ENCODE measurements at regions not wholly inside any gene's neighbourhood (a gene's known extent, or its start where the extent isn't known, plus 50 kb on each side); places are given as distances from the start of the nearest gene placed in this dataset.

GRCh38 chr2:128386066-128386465 lies 67.4 kb upstream of the HS6ST1 start:
- H3K27me3 ChIP-seq = no peaks in the 10 kb centered on the region
- H3K36me3 ChIP-seq (ENCODE audit: low read depth, missing control alignments) = no peaks in the 10 kb centered on the region
- no peaks in the 10 kb centered on the region for H3K9me3 ChIP-seq
- no peak overlapping the region for H3K27ac ChIP-seq
- 82 to 89% methylated on average over 10 to 14 of the region's 14 CpGs for WGBS, 2 donors
- TF ChIP-seq CTCF (IDR thresholded peaks at IDR 0.05) = no peak
- no peak for TF ChIP-seq POLR2A (IDR thresholded peaks at IDR 0.05)
- no peak overlapping the region for H3K4me3 ChIP-seq
- DNase-seq = no peak
- H3K4me1 ChIP-seq = peaks cover 13% of the 10 kb centered on the region
- intact Hi-C loops (cut with DNase I; ENCODE audit: low total_unique reads) = no loop called here

GRCh38 chr2:128388499-128388941 lies 69.9 kb upstream of the HS6ST1 start:
- intact Hi-C loops (cut with DNase I; ENCODE audit: low total_unique reads) = no loop called here
- TF ChIP-seq POLR2A (IDR thresholded peaks at IDR 0.05) = no peak
- TF ChIP-seq CTCF (IDR thresholded peaks at IDR 0.05) = no peak
- DNase-seq = no peak
- Histone ChIP-seq H3K36me3 (ENCODE audit: low read depth, missing control alignments) (no peaks in the 10 kb centered on the region), H3K4me1 (peaks cover 4% of the 10 kb centered on the region), H3K9me3 (no peaks in the 10 kb centered on the region), H3K27ac (no peak overlapping the region), H3K27me3 (no peaks in the 10 kb centered on the region), H3K4me3 (no peak overlapping the region)
- WGBS, 2 donors = 64 to 76% methylated on average over 8 of the region's 8 CpGs

GRCh38 chr2:128389388-128390086 lies 70.9 kb upstream of the HS6ST1 start:
- H3K27ac ChIP-seq = no peak overlapping the region
- H3K9me3 ChIP-seq = no peaks in the 10 kb centered on the region
- 72 to 73% methylated on average over 11 to 16 of the region's 16 CpGs for WGBS, 2 donors
- H3K27me3 ChIP-seq = no peaks in the 10 kb centered on the region
- H3K4me3 ChIP-seq = no peak overlapping the region
- TF ChIP-seq POLR2A (IDR thresholded peaks at IDR 0.05) (no peak), CTCF (IDR thresholded peaks at IDR 0.05) (no peak)
- no peak for DNase-seq
- intact Hi-C loops (cut with DNase I; ENCODE audit: low total_unique reads) = no loop called here
- peaks cover 4% of the 10 kb centered on the region for H3K4me1 ChIP-seq
- H3K36me3 ChIP-seq (ENCODE audit: low read depth, missing control alignments) = no peaks in the 10 kb centered on the region

- no peak for DNase-seq
- Histone ChIP-seq H3K27me3 (no peaks in the 10 kb centered on the region), H3K27ac (no peak overlapping the region), H3K9me3 (no peaks in the 10 kb centered on the region), H3K4me1 (peaks cover 4% of the 10 kb centered on the region), H3K36me3 (ENCODE audit: low read depth, missing control alignments) (no peaks in the 10 kb centered on the region), H3K4me3 (no peak overlapping the region)
- TF ChIP-seq CTCF (IDR thresholded peaks at IDR 0.05) (no peak), POLR2A (IDR thresholded peaks at IDR 0.05) (no peak)
- intact Hi-C loops (cut with DNase I; ENCODE audit: low total_unique reads) = no loop called here
- 78 to 79% methylated on average over 12 to 16 of the region's 16 CpGs for WGBS, 2 donors
These were observed 71.8 kb upstream of the HS6ST1 start for GRCh38 chr2:128390256-128390990.

Measured in testis (tissue), 2 donors.